ENCODE measurements at regions not wholly inside any gene's neighbourhood (a gene's known extent, or its start where the extent isn't known, plus 50 kb on each side); places are given as distances from the start of the nearest gene placed in this dataset.

GRCh38 chr17:74043976-74044375 is 159.5 kb upstream of the RPL38 start:
- H3K27me3 Mint-ChIP-seq = peaks cover 9% of the 10 kb centered on the region
- no peak overlapping the region for H3K27ac Mint-ChIP-seq
- DNase-seq (no peak), ATAC-seq (no peak)
- no peaks in the 10 kb centered on the region for H3K9me3 Mint-ChIP-seq
- H3K4me3 Mint-ChIP-seq = no peak overlapping the region
- H3K4me1 Mint-ChIP-seq = peaks cover 9% of the 10 kb centered on the region

- Mint-ChIP-seq H3K4me3 (no peak overlapping the region), H3K9me3 (no peaks in the 10 kb centered on the region), H3K4me1 (peaks cover 9% of the 10 kb centered on the region), H3K27me3 (peaks cover 27% of the 10 kb centered on the region), H3K27ac (no peak overlapping the region)
- DNase-seq (no peak), ATAC-seq (no peak)
Observed at GRCh38 chr17:74045608-74046280, 157.7 kb upstream of the RPL38 start.

GRCh38 chr17:74049167-74049966 is 154.1 kb upstream of the RPL38 start:
- Mint-ChIP-seq H3K27ac (no peak overlapping the region), H3K4me3 (no peak overlapping the region), H3K27me3 (peaks cover 58% of the 10 kb centered on the region), H3K9me3 (no peaks in the 10 kb centered on the region), H3K4me1 (peaks cover 5% of the 10 kb centered on the region)
- ATAC-seq (no peak), DNase-seq (no peak)

- Mint-ChIP-seq H3K4me3 (no peak overlapping the region), H3K9me3 (no peaks in the 10 kb centered on the region), H3K27me3 (peaks cover 65% of the 10 kb centered on the region), H3K4me1 (peaks cover 5% of the 10 kb centered on the region), H3K27ac (no peak overlapping the region)
- DNase-seq = no peak
- ATAC-seq = no peak
Observed at GRCh38 chr17:74049967-74050458, 153.5 kb upstream of the RPL38 start.

- H3K4me3 Mint-ChIP-seq = no peak overlapping the region
- DNase-seq (no peak), ATAC-seq (no peak)
- peaks cover 5% of the 10 kb centered on the region for H3K4me1 Mint-ChIP-seq
- peaks cover 78% of the 10 kb centered on the region for H3K27me3 Mint-ChIP-seq
- no peaks in the 10 kb centered on the region for H3K9me3 Mint-ChIP-seq
- H3K27ac Mint-ChIP-seq = no peak overlapping the region
Observed at GRCh38 chr17:74051348-74051747, 152.1 kb upstream of the RPL38 start.

GRCh38 chr17:74052993-74053711 is 150.3 kb upstream of the RPL38 start:
- Mint-ChIP-seq H3K4me3 (no peak overlapping the region), H3K27me3 (peaks cover 72% of the 10 kb centered on the region), H3K27ac (no peak overlapping the region), H3K9me3 (peaks cover 0 to 4% of the 10 kb centered on the region in 2 donors), H3K4me1 (no peaks in the 10 kb centered on the region)
- ATAC-seq (no peak), DNase-seq (no peak)

- H3K4me1 Mint-ChIP-seq = no peaks in the 10 kb centered on the region
- H3K27me3 Mint-ChIP-seq = peaks cover 70% of the 10 kb centered on the region
- no peak for DNase-seq
- no peak overlapping the region for H3K4me3 Mint-ChIP-seq
- no peak overlapping the region for H3K27ac Mint-ChIP-seq
- no peak for ATAC-seq
- H3K9me3 Mint-ChIP-seq = peaks cover 0 to 4% of the 10 kb centered on the region in 2 donors
Observed at GRCh38 chr17:74053712-74054078, 149.8 kb upstream of the RPL38 start.

GRCh38 chr17:74054249-74054648 is 149.2 kb upstream of the RPL38 start:
- H3K4me1 Mint-ChIP-seq = no peaks in the 10 kb centered on the region
- peaks cover 0 to 4% of the 10 kb centered on the region in 2 donors for H3K9me3 Mint-ChIP-seq
- DNase-seq (no peak), ATAC-seq (no peak)
- no peak overlapping the region for H3K4me3 Mint-ChIP-seq
- peaks cover 68% of the 10 kb centered on the region for H3K27me3 Mint-ChIP-seq
- H3K27ac Mint-ChIP-seq = no peak overlapping the region

GRCh38 chr17:74055508-74056160 is 147.8 kb upstream of the RPL38 start:
- H3K27me3 Mint-ChIP-seq = peaks cover 68% of the 10 kb centered on the region
- no peak for ATAC-seq
- H3K4me3 Mint-ChIP-seq = no peak overlapping the region
- H3K4me1 Mint-ChIP-seq = no peaks in the 10 kb centered on the region
- peaks cover 0 to 4% of the 10 kb centered on the region in 2 donors for H3K9me3 Mint-ChIP-seq
- no peak for DNase-seq
- H3K27ac Mint-ChIP-seq = no peak overlapping the region

- Mint-ChIP-seq H3K27ac (no peak overlapping the region), H3K27me3 (peaks cover 54% of the 10 kb centered on the region), H3K4me1 (no peaks in the 10 kb centered on the region), H3K4me3 (no peak overlapping the region), H3K9me3 (peaks cover 0 to 4% of the 10 kb centered on the region in 2 donors)
- ATAC-seq (no peak), DNase-seq (no peak)
Observed at GRCh38 chr17:74059479-74060240, 143.8 kb upstream of the RPL38 start.

- peaks cover 0 to 2% of the 10 kb centered on the region in 2 donors for H3K9me3 Mint-ChIP-seq
- ATAC-seq (no peak), DNase-seq (no peak)
- H3K27me3 Mint-ChIP-seq = peaks cover 41% of the 10 kb centered on the region
- no peak overlapping the region for H3K4me3 Mint-ChIP-seq
- H3K4me1 Mint-ChIP-seq = no peaks in the 10 kb centered on the region
- no peak overlapping the region for H3K27ac Mint-ChIP-seq
Observed at GRCh38 chr17:74061758-74062157, 141.7 kb upstream of the RPL38 start.

GRCh38 chr17:74062234-74062633 is 141.2 kb upstream of the RPL38 start:
- ATAC-seq = no peak
- DNase-seq = no peak
- no peak overlapping the region for H3K4me3 Mint-ChIP-seq
- no peaks in the 10 kb centered on the region for H3K9me3 Mint-ChIP-seq
- peaks cover 41% of the 10 kb centered on the region for H3K27me3 Mint-ChIP-seq
- H3K4me1 Mint-ChIP-seq = no peaks in the 10 kb centered on the region
- H3K27ac Mint-ChIP-seq = no peak overlapping the region

- Mint-ChIP-seq H3K4me3 (no peak overlapping the region), H3K27me3 (peaks cover 41% of the 10 kb centered on the region), H3K9me3 (no peaks in the 10 kb centered on the region), H3K4me1 (no peaks in the 10 kb centered on the region), H3K27ac (no peak overlapping the region)
- ATAC-seq = no peak
- no peak for DNase-seq
Observed at GRCh38 chr17:74063439-74063838, 140.0 kb upstream of the RPL38 start.

- no peaks in the 10 kb centered on the region for H3K4me1 Mint-ChIP-seq
- H3K27me3 Mint-ChIP-seq = peaks cover 6% of the 10 kb centered on the region
- H3K9me3 Mint-ChIP-seq = peaks cover 0 to 6% of the 10 kb centered on the region in 2 donors
- no peak overlapping the region for H3K27ac Mint-ChIP-seq
- H3K4me3 Mint-ChIP-seq = no peak overlapping the region
- ATAC-seq (no peak), DNase-seq (no peak)
Observed at GRCh38 chr17:74070374-74070773, 133.1 kb upstream of the RPL38 start.
